IMR-90 (cell line): ENCODE measurements at regions not wholly inside any gene's neighbourhood (a gene's known extent, or its start where the extent isn't known, plus 50 kb on each side); places are given as distances from the start of the nearest gene placed in this dataset.

Experiments used
- ATAC-seq: fragments of 200-7000 bp; cut with Tn5 transposase; 2 replicates; pipeline ENCODE4 v1.9.1; 2020; ENCODE audit warnings: low read depth, mild to moderate bottlenecking, moderate library complexity
- BruUV-seq: library from RNA; stranded (reverse); fragments of 400-500 nt; replicated peaks from 2 replicates; lab custom pipeline; 2021; lab: Mats Ljungman, UMichigan
- CTCF ChIA-PET: fragments of 300-600 bp; formaldehyde crosslinking; extraction: SDS; loops from one replicate; lab custom pipeline; 2021; ENCODE audit warnings: antibody characterized with exemption; lab: Yijun Ruan, JAX
- POLR2A ChIA-PET: fragments of 300-600 bp; sonication (Branson Sonifier 250); formaldehyde crosslinking; loops from one replicate; lab custom pipeline; 2022; ENCODE audit warnings: antibody characterized with exemption; ENCODE audit not compliant: unreplicated experiment; lab: Charles Lee
- DNase-seq: peaks from one replicate; pipeline ENCODE4 v3.0.0; 2013
- H2AFZ ChIP-seq: replicated peaks from 2 replicates; pipeline ENCODE3; 2013; ENCODE audit warnings: low read length, mild to moderate bottlenecking; ENCODE audit not compliant: poor library complexity
- H2AK5ac ChIP-seq: 2 replicates; pipeline ENCODE4 v1.6.1; 2013; ENCODE audit warnings: low read depth, low read length, inconsistent platforms
- H2AK9ac ChIP-seq: replicated peaks from 2 replicates; pipeline ENCODE3; 2013; ENCODE audit warnings: mild to moderate bottlenecking, low read depth, low read length, moderate library complexity; ENCODE audit not compliant: poor library complexity
- H2BK120ac ChIP-seq: 2 replicates; pipeline ENCODE4 v1.6.1; 2013; ENCODE audit warnings: low read depth, low read length, inconsistent platforms
- H2BK15ac ChIP-seq: 3 replicates; pipeline ENCODE4 v1.6.1; 2013; ENCODE audit warnings: low read depth, low read length, inconsistent platforms
- H2BK20ac ChIP-seq: 2 replicates; pipeline ENCODE4 v1.6.1; 2013; ENCODE audit warnings: low read depth, mild to moderate bottlenecking, inconsistent platforms, low read length, moderate library complexity
- H2BK5ac ChIP-seq: 2 replicates; pipeline ENCODE4 v1.6.1; 2013; ENCODE audit warnings: mild to moderate bottlenecking, low read depth, low read length, inconsistent platforms; ENCODE audit not compliant: poor library complexity, severe bottlenecking
- H3K14ac ChIP-seq: replicated peaks from 2 replicates; pipeline ENCODE4 v1.6.1; 2013; ENCODE audit warnings: low read depth, low read length, inconsistent platforms
- H3K18ac ChIP-seq: 2 replicates; pipeline ENCODE4 v1.6.1; 2013; ENCODE audit warnings: low read depth, low read length, control low read depth
- H3K23ac ChIP-seq: 2 replicates; pipeline ENCODE4 v1.6.1; 2013; ENCODE audit warnings: low read depth, low read length, inconsistent platforms
- H3K27ac ChIP-seq: 2 replicates; pipeline ENCODE4 v1.5.1; 2013; ENCODE audit warnings: mild to moderate bottlenecking, control low read depth, low read length; ENCODE audit not compliant: insufficient read depth
- H3K27me3 ChIP-seq: 2 replicates; pipeline ENCODE4 v1.6.1; 2013; ENCODE audit warnings: low read length; ENCODE audit not compliant: control insufficient read depth, insufficient read depth
- H3K36me3 ChIP-seq: 2 replicates; pipeline ENCODE4 v1.6.1; 2013; ENCODE audit warnings: low read length, mixed read lengths; ENCODE audit not compliant: control insufficient read depth, insufficient read depth
- H3K4ac ChIP-seq: 2 replicates; pipeline ENCODE4 v1.6.1; 2013; ENCODE audit warnings: low read depth, low read length, inconsistent platforms
- H3K4me1 ChIP-seq: 2 replicates; pipeline ENCODE4 v1.6.1; 2013; ENCODE audit warnings: low read length, mixed read lengths; ENCODE audit not compliant: control insufficient read depth, insufficient read depth
- H3K4me2 ChIP-seq: 2 replicates; pipeline ENCODE4 v1.6.1; 2013; ENCODE audit warnings: low read depth, mild to moderate bottlenecking, control low read depth, low read length, moderate library complexity
- H3K4me3 ChIP-seq: 2 replicates; pipeline ENCODE4 v1.5.1; 2013; ENCODE audit warnings: low read depth, mild to moderate bottlenecking, control low read depth, low read length, moderate library complexity; ENCODE audit not compliant: insufficient read depth
- H3K56ac ChIP-seq: 2 replicates; pipeline ENCODE4 v1.6.1; 2013; ENCODE audit warnings: low read length, inconsistent platforms; ENCODE audit not compliant: insufficient read depth; ENCODE audit errors: extremely low read depth
- H3K79me1 ChIP-seq, 2 experiments: 2 replicates each; pipeline ENCODE4 v1.6.1; 2013; ENCODE audit warnings: low read length in 2 of 2, inconsistent platforms in 1 of 2, low read depth in 1 of 2
- H3K9ac ChIP-seq: 2 replicates; pipeline ENCODE4 v1.6.1; 2013; ENCODE audit warnings: low read depth, low read length, control low read depth
- H3K9me1 ChIP-seq: 2 replicates; pipeline ENCODE4 v1.6.1; 2013; ENCODE audit warnings: low read length, inconsistent platforms; ENCODE audit not compliant: insufficient read depth
- H3K9me3 ChIP-seq: 2 replicates; pipeline ENCODE4 v1.6.1; 2013; ENCODE audit warnings: low read length; ENCODE audit not compliant: control insufficient read depth, insufficient read depth
- H4K20me1 ChIP-seq: 2 replicates; pipeline ENCODE4 v1.6.1; 2013; ENCODE audit warnings: low read length, inconsistent platforms; ENCODE audit not compliant: insufficient read depth
- H4K5ac ChIP-seq: 2 replicates; pipeline ENCODE4 v1.6.1; 2013; ENCODE audit warnings: mild to moderate bottlenecking, low read depth, low read length, control low read depth
- H4K8ac ChIP-seq, 2 experiments: 2 replicates each; pipeline ENCODE4 v1.6.1; 2013; ENCODE audit warnings: low read depth in 2 of 2, low read length in 2 of 2, control low read depth in 1 of 2, inconsistent platforms in 1 of 2
- H4K91ac ChIP-seq: 2 replicates; pipeline ENCODE4 v1.6.1; 2013; ENCODE audit warnings: low read depth, low read length, inconsistent platforms; ENCODE audit not compliant: insufficient read depth
- MAFK ChIP-seq: IDR thresholded peaks from 2 replicates; pipeline ENCODE4 v1.6.1; 2012; ENCODE audit warnings: low read depth, low read length, improper control_type of control experiment
- MAZ ChIP-seq: IDR thresholded peaks from 2 replicates; pipeline ENCODE4 v1.6.1; 2012; ENCODE audit warnings: low read depth, mild to moderate bottlenecking, low read length, improper control_type of control experiment, moderate library complexity, borderline replicate concordance
- POLR2A ChIP-seq: IDR thresholded peaks from 2 replicates; pipeline ENCODE4 v1.6.1; 2012; ENCODE audit warnings: mild to moderate bottlenecking, low read depth, low read length
- SMC3 ChIP-seq: fragments of 150-350 bp; IDR thresholded peaks from 2 replicates; pipeline ENCODE4 v1.6.1; 2016; ENCODE audit warnings: low read depth, mild to moderate bottlenecking, antibody characterized with exemption, low read length, moderate library complexity
- WGBS, 2 experiments: methylation state at CpG; one replicate each; pipeline versions ENCODE4 v1.1.5 to v1.1.7; 2013; ENCODE audit warnings: missing lambda C conversion rate in 2 of 2; ENCODE audit not compliant: insufficient read length in 1 of 2; ENCODE audit errors: extremely low coverage in 2 of 2; 5-methylcytosine and 5-hydroxymethylcytosine counted together
- dilution Hi-C: fragments of 300-500 bp; cut with HindIII; formaldehyde crosslinking; loops from one replicate; pipeline ENCODE4 v1.14.3; 2018; ENCODE audit warnings: low sequenced_read_pairs; ENCODE audit not compliant: unreplicated experiment
- in situ Hi-C: fragments of 300-500 bp; cut with MboI; formaldehyde crosslinking; loops from 3 replicates; pipeline ENCODE4 v1.14.3; 2019; ENCODE audit warnings: low sequenced_read_pairs, inconsistent platforms, mixed read lengths
- intact Hi-C: fragments of 100-400 bp; cut with micrococcal nuclease; formaldehyde crosslinking; loops from 2 replicates; pipeline ENCODE4 v1.10.0; 2022
- TF ChIP-seq, protein P1 (sequence below): fragments of 150-350 bp; IDR thresholded peaks from 2 replicates; pipeline ENCODE4 v1.6.1; 2017; ENCODE audit warnings: mild to moderate bottlenecking, antibody characterized with exemption, low read length, low read depth

- no peak overlapping the region for H3K4me3 ChIP-seq
- H2BK20ac ChIP-seq: no peak overlapping the region
Observed at GRCh38 chr5:61253547-61253946, 78.5 kb upstream of the ZSWIM6 start.

More at GRCh38 chr5:61253547-61253946, 78.5 kb upstream of the ZSWIM6 start:
- H3K4ac ChIP-seq: no peak overlapping the region
- POLR2A ChIA-PET: no interaction called here
- BruUV-seq: no TSS peak
- H3K9ac ChIP-seq: no peak overlapping the region
- H3K23ac ChIP-seq: no peak overlapping the region
- TF ChIP-seq SMC3: no peak
- no peak for TF ChIP-seq MAZ
- peak; percentile 33; the same call in 1 of the 2 replicates for TF ChIP-seq MAFK
- TF ChIP-seq, protein P1, sequence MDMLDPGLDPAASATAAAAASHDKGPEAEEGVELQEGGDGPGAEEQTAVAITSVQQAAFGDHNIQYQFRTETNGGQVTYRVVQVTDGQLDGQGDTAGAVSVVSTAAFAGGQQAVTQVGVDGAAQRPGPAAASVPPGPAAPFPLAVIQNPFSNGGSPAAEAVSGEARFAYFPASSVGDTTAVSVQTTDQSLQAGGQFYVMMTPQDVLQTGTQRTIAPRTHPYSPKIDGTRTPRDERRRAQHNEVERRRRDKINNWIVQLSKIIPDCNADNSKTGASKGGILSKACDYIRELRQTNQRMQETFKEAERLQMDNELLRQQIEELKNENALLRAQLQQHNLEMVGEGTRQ: no peak
- TF ChIP-seq POLR2A: no peak
- no peak overlapping the region for H4K91ac ChIP-seq
- DNase-seq (no peak), ATAC-seq (no peak)
- no peak overlapping the region for H2BK120ac ChIP-seq
- H3K14ac ChIP-seq: no peak overlapping the region
- no peak overlapping the region for H3K27ac ChIP-seq
- no peak overlapping the region for H3K4me2 ChIP-seq
- no peak overlapping the region for H4K8ac ChIP-seq
- H2AK5ac ChIP-seq: no peak overlapping the region
- CTCF ChIA-PET: no interaction called here
- WGBS, 2 experiments: no CpG with 5 or more reads among the region's 3 CpGs
- H2BK15ac ChIP-seq: no peak overlapping the region
- dilution Hi-C loops (no loop called here), intact Hi-C loops (no loop called here), in situ Hi-C loops (no loop called here)
- no peak overlapping the region for H3K56ac ChIP-seq
- H3K9me3 ChIP-seq: no peaks in the 10 kb centered on the region
- H4K5ac ChIP-seq: no peak overlapping the region
- H2AFZ ChIP-seq: no peak overlapping the region
- H3K18ac ChIP-seq: no peak overlapping the region
- no peaks in the 10 kb centered on the region for H4K20me1 ChIP-seq
- H3K27me3 ChIP-seq: no peaks in the 10 kb centered on the region; the same call in 1 of the 2 replicates
- H3K79me1 ChIP-seq: no peaks in the 10 kb centered on the region
- H3K4me1 ChIP-seq: no peaks in the 10 kb centered on the region
- no peak overlapping the region for H2BK5ac ChIP-seq
- no peak overlapping the region for H2AK9ac ChIP-seq
- H3K36me3 ChIP-seq: no peaks in the 10 kb centered on the region
- no peaks in the 10 kb centered on the region for H3K9me1 ChIP-seq
